HFF-Myc (cell line): ENCODE measurements at regions not wholly inside any gene's neighbourhood (a gene's known extent, or its start where the extent isn't known, plus 50 kb on each side); places are given as distances from the start of the nearest gene placed in this dataset.

Source experiments
- DNase-seq: peaks from one replicate; pipeline ENCODE4 v3.0.0-alpha.2; 2011; ENCODE audit warnings: low read depth; ENCODE audit errors: extremely low read depth
- H3K4me3 ChIP-seq: replicated peaks from 2 replicates; pipeline ENCODE4 v1.5.1; 2011; ENCODE audit warnings: low read depth, mild to moderate bottlenecking, control low read depth, low read length
- TF ChIP-seq, protein P1 (sequence below): IDR thresholded peaks from 2 replicates; pipeline ENCODE4 v1.5.1; 2012; ENCODE audit warnings: mild to moderate bottlenecking, low read depth, low read length, control low read depth; ENCODE audit errors: missing control alignments

DNA sequence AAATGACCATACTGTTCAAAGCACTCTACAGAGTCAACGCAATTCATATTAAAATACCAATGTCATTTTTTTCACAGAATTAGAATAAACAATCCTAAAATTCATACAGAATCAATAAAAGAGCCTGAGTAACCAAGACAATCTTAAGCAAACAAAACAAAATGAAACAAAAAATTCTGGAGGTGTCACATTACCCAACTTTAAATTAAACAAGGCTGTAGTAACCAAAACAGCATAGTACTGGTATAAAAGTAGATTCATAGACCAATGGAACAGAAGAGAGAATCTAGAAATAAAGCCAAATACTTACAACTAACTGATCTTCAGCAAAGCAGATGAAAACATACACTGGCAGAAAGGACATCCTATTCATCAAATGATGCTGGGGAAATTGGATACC is 346.9 kb upstream of the JAG1 start:
- no peak for DNase-seq
- H3K4me3 ChIP-seq, result no peak overlapping the region

DNA sequence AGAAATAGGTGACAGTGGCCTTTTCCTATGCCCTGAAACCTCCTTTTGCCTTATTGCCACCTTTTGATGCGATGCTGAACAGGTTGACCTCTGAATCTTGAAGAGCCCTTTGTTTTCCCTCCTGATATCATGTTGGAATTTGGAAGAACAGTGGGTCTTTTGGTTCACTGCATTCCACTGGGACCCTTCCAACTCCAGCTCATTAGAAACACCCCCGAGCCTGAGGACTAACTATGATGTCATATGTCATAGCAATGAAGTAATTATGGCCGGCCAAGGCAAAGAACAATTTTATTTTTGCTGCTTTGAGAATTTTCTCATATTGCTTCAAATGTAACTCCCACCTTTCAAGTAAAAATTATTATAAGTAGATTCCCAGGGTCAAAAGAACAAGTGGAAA is 353.4 kb upstream of the JAG1 start:
- H3K4me3 ChIP-seq, result no peak overlapping the region
- TF ChIP-seq, protein P1, sequence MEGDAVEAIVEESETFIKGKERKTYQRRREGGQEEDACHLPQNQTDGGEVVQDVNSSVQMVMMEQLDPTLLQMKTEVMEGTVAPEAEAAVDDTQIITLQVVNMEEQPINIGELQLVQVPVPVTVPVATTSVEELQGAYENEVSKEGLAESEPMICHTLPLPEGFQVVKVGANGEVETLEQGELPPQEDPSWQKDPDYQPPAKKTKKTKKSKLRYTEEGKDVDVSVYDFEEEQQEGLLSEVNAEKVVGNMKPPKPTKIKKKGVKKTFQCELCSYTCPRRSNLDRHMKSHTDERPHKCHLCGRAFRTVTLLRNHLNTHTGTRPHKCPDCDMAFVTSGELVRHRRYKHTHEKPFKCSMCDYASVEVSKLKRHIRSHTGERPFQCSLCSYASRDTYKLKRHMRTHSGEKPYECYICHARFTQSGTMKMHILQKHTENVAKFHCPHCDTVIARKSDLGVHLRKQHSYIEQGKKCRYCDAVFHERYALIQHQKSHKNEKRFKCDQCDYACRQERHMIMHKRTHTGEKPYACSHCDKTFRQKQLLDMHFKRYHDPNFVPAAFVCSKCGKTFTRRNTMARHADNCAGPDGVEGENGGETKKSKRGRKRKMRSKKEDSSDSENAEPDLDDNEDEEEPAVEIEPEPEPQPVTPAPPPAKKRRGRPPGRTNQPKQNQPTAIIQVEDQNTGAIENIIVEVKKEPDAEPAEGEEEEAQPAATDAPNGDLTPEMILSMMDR, result no peak
- DNase-seq, result no peak

More for the DNA sequence above, 346.9 kb upstream of the JAG1 start:
- TF ChIP-seq, protein P1, result no peak

DNA sequence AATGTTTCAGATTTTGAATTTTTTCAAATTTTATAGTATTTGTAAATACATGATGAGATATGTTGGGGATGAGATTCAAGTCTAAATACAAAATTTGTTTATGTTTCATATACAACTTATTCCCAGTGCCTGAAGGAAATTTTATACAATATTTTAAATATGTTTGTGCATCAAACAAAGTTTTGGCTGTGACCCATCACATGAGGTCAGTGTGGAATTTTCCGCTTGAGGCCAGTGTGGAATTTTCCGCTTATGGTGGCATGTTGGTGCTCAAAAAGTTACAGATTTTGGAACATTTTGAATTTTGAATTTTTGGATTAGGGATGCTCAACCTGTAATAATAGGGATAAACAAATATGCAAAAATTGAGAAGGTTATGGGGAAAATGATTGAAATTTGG is 356.6 kb upstream of the JAG1 start:
- no peak for DNase-seq
- H3K4me3 ChIP-seq, result no peak overlapping the region
- TF ChIP-seq, protein P1, result no peak

DNA sequence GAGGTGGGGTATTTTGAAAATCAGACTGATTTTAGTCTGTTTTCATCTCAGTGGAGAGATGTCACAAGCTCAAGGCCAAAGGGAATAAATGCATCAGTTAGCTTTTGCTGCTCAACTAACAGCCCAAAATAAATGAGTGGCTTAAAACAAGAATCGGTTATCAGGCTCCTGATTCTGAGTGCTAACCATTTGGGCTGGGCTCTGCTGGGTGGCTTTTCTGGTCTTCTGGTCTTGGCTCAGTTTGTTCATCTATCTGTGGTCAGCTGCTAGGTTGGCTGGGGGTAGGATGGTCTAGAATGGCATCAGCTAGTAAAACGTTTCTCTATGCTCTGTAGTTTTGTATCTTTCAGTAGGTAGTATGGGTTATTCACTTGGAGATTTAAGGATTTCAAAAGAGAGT is 357.5 kb upstream of the JAG1 start:
- H3K4me3 ChIP-seq, result no peak overlapping the region
- DNase-seq, result no peak
- TF ChIP-seq, protein P1, result no peak

DNA sequence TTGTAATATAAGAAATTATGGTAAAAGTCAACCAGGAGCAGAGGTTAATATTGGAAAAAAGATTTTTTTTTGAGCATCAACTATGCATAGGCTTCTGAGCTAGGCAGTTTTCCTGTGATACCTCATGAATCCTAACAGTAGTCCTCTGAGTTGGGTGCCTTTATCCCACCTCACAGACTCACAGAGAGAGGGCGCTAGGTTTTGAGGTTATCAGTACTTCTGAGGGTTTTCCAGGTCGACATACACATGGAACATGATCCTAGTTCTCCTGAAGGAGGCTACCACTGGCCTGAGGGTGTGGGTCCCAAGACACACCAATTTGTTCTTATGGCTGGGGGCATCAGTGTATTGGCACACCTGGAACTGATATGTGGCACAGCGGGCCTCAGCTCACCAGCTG is 358.8 kb upstream of the JAG1 start:
- TF ChIP-seq, protein P1, result no peak
- no peak overlapping the region for H3K4me3 ChIP-seq
- no peak for DNase-seq

DNA sequence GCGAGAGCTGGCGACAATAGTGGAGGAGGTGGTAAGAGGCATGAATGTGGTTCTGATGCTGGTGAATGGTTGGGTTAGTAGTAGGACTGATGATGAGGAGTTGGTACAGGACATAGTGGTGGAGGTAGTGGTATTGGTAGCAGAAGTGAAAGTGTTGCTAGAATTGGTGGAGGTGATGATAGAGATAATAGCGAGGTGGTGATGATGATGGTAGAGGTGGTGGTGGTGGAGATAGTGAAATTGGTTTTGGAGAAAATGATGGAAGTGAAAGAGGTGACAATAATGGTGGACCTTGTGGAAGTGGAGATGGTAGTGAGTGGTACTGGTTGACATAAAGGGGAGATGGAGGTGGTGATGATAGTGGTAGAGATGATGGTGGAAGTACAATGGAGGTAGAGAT is 360.2 kb upstream of the JAG1 start:
- no peak for DNase-seq
- TF ChIP-seq, protein P1, result no peak
- H3K4me3 ChIP-seq, result no peak overlapping the region

DNA sequence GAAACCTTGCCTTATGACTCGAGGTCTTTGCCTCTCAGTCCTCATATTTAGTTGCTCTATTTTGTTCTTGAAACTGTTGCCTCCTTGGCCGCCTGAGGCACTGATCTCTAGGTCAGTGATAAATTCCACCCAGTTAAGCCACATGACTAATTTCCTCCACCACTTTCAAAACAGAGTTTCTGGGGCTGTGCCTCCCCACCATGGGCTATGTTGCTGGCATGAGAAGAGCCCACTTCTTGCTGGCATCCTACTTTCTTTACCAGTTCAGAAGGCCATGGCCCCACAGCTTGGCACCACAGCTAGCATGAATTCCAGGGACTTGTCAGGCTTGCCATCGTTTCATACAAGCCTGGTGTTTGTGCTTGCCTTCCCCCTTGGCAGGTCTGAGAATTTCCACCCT is 361.4 kb upstream of the JAG1 start:
- no peak for DNase-seq
- no peak overlapping the region for H3K4me3 ChIP-seq
- TF ChIP-seq, protein P1, result no peak
